Activated CD4-positive, alpha-beta T cell treated with anti-CD3 and anti-CD28 coated beads for 36 hours (primary cell): ENCODE measurements at regions not wholly inside any gene's neighbourhood (a gene's known extent, or its start where the extent isn't known, plus 50 kb on each side); places are given as distances from the start of the nearest gene placed in this dataset.

Experiments
- ATAC-seq: fragments of 200-7000 bp; cut with Tn5 transposase; one replicate; pipeline ENCODE4 v1.10.0; 2021; ENCODE audit warnings: mild to moderate bottlenecking, moderate library complexity
- CTCF ChIA-PET: fragments of 350-600 bp; sonication (Branson Sonifier 250); formaldehyde crosslinking; loops from one replicate; lab custom pipeline; 2021; ENCODE audit warnings: antibody characterized with exemption; lab: Charles Lee
- POLR2A ChIA-PET: fragments of 350-600 bp; sonication (Branson Sonifier 250); formaldehyde crosslinking; loops from one replicate; lab custom pipeline; 2021; ENCODE audit warnings: antibody characterized with exemption, inconsistent platforms; lab: Charles Lee
- DNase-seq: peaks from one replicate; pipeline ENCODE4 v3.0.0-alpha.2; 2020
- H3K27ac Mint-ChIP-seq: one replicate; pipeline ENCODE4 v1.8.0; 2021; ENCODE audit warnings: mixed read lengths
- H3K27me3 Mint-ChIP-seq: one replicate; pipeline ENCODE4 v1.8.0; 2021; ENCODE audit warnings: mixed read lengths
- H3K36me3 Mint-ChIP-seq: one replicate; pipeline ENCODE4 v1.8.0; 2021; ENCODE audit warnings: low read depth, mixed read lengths
- H3K4me1 Mint-ChIP-seq: one replicate; pipeline ENCODE4 v1.8.0; 2021; ENCODE audit warnings: mixed read lengths
- H3K4me3 Mint-ChIP-seq: one replicate; pipeline ENCODE4 v1.8.0; 2021; ENCODE audit warnings: mild to moderate bottlenecking, moderate library complexity, mixed read lengths
- H3K9me3 Mint-ChIP-seq: one replicate; pipeline ENCODE4 v1.8.0; 2021; ENCODE audit warnings: low read depth, mixed read lengths
- intact Hi-C, 2 experiments: fragments of 100-400 bp; cut with DNase I in 1 of 2; cut with micrococcal nuclease in 1 of 2; formaldehyde crosslinking; loops; one replicate each; pipeline versions ENCODE4 v1.14.2 to v1.15.1; 2022 to 2024; cut with DNase I, micrococcal nuclease

DNA sequence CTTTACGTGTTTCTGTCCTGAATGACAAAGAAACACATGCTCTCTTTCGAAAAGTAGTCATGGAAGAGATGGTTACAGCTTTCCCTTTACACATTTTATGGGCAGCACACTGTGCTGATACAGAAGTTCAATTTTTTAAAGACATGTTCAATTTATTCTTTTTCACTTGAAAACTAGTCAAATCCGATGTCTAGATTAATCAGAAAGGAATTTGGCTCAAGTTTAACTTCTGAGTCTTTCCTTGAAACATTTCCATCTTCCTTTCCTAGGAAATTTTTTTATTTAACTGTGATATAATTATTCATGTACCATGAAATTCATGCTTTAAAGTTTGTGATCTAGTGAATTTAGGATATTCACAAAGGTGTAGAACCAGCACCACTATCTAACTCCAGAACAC, 360.1 kb downstream of the TNS3 start:
- no peaks in the 10 kb centered on the region for H3K9me3 Mint-ChIP-seq
- ATAC-seq (no peak), DNase-seq (no peak)
- intact Hi-C loops: no loop called here
- no peaks in the 10 kb centered on the region for H3K36me3 Mint-ChIP-seq
- H3K27me3 Mint-ChIP-seq: peaks cover 4% of the 10 kb centered on the region
- no peak overlapping the region for H3K27ac Mint-ChIP-seq
- H3K4me3 Mint-ChIP-seq: no peak overlapping the region
- H3K4me1 Mint-ChIP-seq: no peaks in the 10 kb centered on the region
- CTCF ChIA-PET: no interaction called here
- POLR2A ChIA-PET: no interaction called here

DNA sequence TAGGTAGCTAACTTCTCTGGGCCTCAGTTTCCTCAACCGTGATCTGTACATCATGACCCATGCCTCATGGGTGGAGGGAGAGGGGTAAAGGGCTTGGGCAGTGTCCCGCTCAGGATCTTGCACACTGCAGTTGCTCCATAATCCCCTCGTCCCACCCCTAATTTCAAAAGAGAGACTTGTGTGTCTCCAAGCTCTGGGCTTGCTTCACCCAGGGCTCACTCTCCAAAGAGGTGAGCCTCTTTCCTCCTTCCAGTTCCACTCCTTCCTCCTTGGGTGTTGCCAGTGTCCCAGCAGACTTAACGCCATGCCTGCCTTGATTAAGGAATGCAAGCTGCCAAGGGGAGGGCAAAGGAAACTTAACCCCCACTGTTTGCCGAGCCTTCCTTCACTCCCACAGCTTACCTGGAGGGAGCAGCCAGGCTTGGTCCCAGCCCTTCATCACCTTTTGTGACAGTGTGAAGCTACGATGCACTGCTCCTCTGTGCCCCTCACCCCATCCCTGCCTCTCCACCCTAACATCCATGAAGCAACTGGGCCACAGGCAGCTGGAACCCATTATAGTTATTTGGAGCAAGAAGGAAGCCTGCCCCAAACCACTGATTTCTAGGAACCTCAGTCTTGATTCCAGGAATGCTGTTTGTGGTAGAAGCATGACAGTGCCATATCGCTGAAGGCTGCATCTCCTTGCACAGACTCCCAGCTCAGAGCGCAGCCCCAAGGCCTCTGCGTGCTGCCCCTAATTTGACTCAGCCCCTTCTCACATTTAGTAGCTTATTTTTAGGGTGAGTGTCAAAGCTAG, 363.3 kb downstream of the TNS3 start:
- no peaks in the 10 kb centered on the region for H3K4me1 Mint-ChIP-seq
- H3K36me3 Mint-ChIP-seq: no peaks in the 10 kb centered on the region
- CTCF ChIA-PET: no interaction called here
- POLR2A ChIA-PET: no interaction called here
- peaks cover 2% of the 10 kb centered on the region for H3K27me3 Mint-ChIP-seq
- ATAC-seq (no peak), DNase-seq (no peak)
- no peaks in the 10 kb centered on the region for H3K9me3 Mint-ChIP-seq
- intact Hi-C loops: no loop called here
- H3K4me3 Mint-ChIP-seq: no peak overlapping the region
- H3K27ac Mint-ChIP-seq: no peak overlapping the region

DNA sequence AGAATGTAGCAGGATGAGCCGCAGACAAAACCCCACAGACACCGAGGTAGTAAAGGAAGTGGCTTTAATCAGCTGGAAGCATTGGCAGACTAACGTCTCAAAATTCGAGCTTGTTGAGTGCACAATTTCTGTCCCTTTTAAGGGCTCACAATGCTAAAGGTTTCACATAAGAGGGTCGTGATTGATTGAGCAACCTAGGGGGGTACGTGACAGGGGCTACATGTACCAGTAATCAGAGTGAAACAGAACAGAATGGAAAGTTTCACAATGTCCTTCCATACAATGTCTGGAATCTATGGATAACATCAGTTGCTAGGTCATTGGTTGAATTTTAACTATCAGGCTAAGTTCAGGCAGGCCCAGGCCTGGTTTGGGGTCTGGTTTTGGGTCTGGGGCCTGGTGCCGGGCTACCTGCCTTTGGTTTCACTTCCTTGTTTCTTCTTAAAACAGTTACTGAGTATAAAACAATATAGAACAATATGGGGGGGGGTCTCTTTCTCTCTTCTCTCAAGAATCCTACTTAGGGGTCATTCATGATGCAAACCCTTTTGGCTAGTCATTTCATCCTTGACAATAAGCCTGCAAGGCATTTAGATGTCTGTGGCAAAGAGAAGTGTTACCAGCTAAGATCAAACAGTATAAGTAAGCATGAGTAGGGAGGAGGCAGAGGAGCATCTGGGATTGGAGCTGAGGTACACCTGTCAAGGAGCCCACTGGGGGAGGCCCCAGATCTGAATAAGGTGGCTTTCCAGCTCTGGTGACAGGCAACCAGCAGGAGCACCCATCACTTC, 364.1 kb downstream of the TNS3 start:
- Mint-ChIP-seq H3K36me3 (no peaks in the 10 kb centered on the region), H3K9me3 (no peaks in the 10 kb centered on the region), H3K4me3 (no peak overlapping the region), H3K27ac (no peak overlapping the region), H3K4me1 (no peaks in the 10 kb centered on the region), H3K27me3 (peaks cover 2% of the 10 kb centered on the region)
- ChIA-PET CTCF (no interaction called here), POLR2A (no interaction called here)
- no peak for DNase-seq
- ATAC-seq: no peak
- intact Hi-C loops: no loop called here

DNA sequence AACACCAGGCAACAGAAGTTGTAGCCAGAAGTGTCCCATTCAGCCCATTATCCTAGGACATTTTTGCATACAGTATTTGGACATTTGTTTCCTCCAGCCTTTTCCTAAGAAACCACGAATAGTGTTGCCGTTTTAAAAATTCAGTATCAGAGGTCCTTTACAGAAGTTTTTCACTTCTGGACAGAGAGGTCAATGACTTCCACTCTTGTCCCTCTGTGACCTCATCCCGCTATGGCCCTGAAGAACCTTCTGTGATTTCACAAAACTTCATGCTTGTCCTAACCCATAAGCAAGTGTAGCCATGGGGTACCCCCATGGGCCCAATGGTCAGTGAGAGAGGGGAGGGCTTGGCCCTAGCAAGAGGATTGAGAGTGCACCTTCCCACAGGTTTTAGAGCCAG, 364.8 kb downstream of the TNS3 start:
- no peaks in the 10 kb centered on the region for H3K4me1 Mint-ChIP-seq
- peaks cover 2% of the 10 kb centered on the region for H3K27me3 Mint-ChIP-seq
- no peak overlapping the region for H3K4me3 Mint-ChIP-seq
- DNase-seq: no peak
- no peak overlapping the region for H3K27ac Mint-ChIP-seq
- no peaks in the 10 kb centered on the region for H3K36me3 Mint-ChIP-seq
- ChIA-PET CTCF (no interaction called here), POLR2A (no interaction called here)
- intact Hi-C loops: no loop called here
- ATAC-seq: no peak
- H3K9me3 Mint-ChIP-seq: no peaks in the 10 kb centered on the region

DNA sequence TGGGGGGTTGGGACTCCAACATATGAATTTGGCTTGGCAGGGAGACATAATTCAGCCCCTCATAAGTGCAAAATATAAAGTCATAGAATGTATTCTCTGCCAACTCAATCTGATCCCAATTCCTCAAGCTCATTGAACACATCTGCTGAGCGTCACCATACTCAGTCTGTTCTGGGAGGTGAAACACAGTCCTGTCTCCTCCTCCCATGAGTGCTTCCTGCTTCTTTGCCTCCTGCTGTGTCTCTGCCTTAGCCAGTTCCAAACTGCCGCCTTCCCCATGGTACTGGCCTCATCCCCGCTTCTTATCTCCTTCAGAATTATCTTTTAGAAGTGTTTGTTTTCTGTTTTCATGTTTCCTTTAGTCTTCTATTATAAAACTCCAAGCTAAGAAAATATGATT, 365.5 kb downstream of the TNS3 start:
- no peak overlapping the region for H3K4me3 Mint-ChIP-seq
- ATAC-seq (no peak), DNase-seq (no peak)
- no peaks in the 10 kb centered on the region for H3K4me1 Mint-ChIP-seq
- peaks cover 5% of the 10 kb centered on the region for H3K27me3 Mint-ChIP-seq
- POLR2A ChIA-PET: interaction anchor here (0.6 kb wide), 1 partner anchor 330 kb away, joined by 3 read pairs; no protein-coding TSS in a partner anchor
- H3K27ac Mint-ChIP-seq: no peak overlapping the region
- intact Hi-C loops: no loop called here
- H3K9me3 Mint-ChIP-seq: no peaks in the 10 kb centered on the region
- CTCF ChIA-PET: interaction anchor here (0.6 kb wide), 1 partner anchor 30 kb away, joined by 3 read pairs; no protein-coding TSS in a partner anchor
- H3K36me3 Mint-ChIP-seq: no peaks in the 10 kb centered on the region

GRCh38 chr7:47215640-47216039, 366.3 kb downstream of the TNS3 start:
- no peak for DNase-seq
- no peak overlapping the region for H3K4me3 Mint-ChIP-seq
- intact Hi-C loops: no loop called here
- H3K36me3 Mint-ChIP-seq: no peaks in the 10 kb centered on the region
- ATAC-seq: no peak
- H3K4me1 Mint-ChIP-seq: no peaks in the 10 kb centered on the region
- ChIA-PET CTCF (no interaction called here), POLR2A (no interaction called here)
- no peaks in the 10 kb centered on the region for H3K9me3 Mint-ChIP-seq
- peaks cover 5% of the 10 kb centered on the region for H3K27me3 Mint-ChIP-seq
- H3K27ac Mint-ChIP-seq: no peak overlapping the region

DNA sequence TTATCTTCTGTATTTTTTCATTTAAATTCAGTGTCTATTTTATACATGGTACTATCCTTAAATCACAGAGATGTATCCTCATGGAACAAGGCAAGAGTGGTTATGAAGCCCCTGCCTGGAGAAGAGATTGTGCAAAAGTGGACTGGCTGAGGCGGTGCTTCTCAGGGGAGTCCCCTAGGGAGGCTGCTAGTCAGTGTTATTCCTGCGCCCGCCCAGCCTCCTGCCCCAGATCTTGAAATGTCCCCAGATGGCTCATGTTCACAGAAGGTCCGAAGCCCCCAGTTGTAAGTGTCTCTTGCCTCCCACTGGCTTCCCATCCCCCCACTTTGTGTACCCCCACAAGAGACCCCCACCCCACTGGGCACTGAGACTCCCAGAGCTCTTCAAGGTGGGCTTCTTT, 366.9 kb downstream of the TNS3 start:
- Mint-ChIP-seq H3K27ac (no peak overlapping the region), H3K27me3 (peaks cover 5% of the 10 kb centered on the region), H3K36me3 (no peaks in the 10 kb centered on the region), H3K4me3 (no peak overlapping the region), H3K4me1 (no peaks in the 10 kb centered on the region), H3K9me3 (no peaks in the 10 kb centered on the region)
- POLR2A ChIA-PET: no interaction called here
- intact Hi-C loops: no loop called here
- ATAC-seq: no peak
- CTCF ChIA-PET: no interaction called here
- DNase-seq: no peak

DNA sequence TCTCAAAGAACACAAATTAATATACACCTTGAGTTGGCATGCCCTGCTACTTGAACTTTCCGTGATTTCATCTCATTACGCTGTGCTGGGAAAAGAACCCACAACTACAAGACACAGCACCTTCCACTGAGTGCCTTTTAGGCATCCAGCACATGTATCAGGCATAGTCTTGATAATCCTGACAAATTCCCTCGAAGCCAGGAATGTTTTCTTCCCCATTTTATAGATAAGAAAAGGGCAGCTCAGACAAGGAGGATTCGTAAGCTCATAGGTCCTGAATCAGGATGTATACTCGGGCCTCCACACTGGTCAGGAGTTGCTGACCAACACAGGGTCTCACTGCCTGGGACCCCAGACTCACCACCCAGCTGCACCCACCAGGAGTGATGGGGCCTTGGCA, 368.6 kb downstream of the TNS3 start:
- H3K36me3 Mint-ChIP-seq: no peaks in the 10 kb centered on the region
- ChIA-PET CTCF (no interaction called here), POLR2A (no interaction called here)
- intact Hi-C loops: no loop called here
- peaks cover 3% of the 10 kb centered on the region for H3K27me3 Mint-ChIP-seq
- H3K4me3 Mint-ChIP-seq: no peak overlapping the region
- no peak for DNase-seq
- H3K9me3 Mint-ChIP-seq: no peaks in the 10 kb centered on the region
- no peak for ATAC-seq
- H3K4me1 Mint-ChIP-seq: no peaks in the 10 kb centered on the region
- no peak overlapping the region for H3K27ac Mint-ChIP-seq

- H3K27me3 Mint-ChIP-seq: peaks cover 3% of the 10 kb centered on the region
- CTCF ChIA-PET: no interaction called here
These were observed 370.4 kb downstream of the TNS3 start for GRCh38 chr7:47211519-47211973.

DNA sequence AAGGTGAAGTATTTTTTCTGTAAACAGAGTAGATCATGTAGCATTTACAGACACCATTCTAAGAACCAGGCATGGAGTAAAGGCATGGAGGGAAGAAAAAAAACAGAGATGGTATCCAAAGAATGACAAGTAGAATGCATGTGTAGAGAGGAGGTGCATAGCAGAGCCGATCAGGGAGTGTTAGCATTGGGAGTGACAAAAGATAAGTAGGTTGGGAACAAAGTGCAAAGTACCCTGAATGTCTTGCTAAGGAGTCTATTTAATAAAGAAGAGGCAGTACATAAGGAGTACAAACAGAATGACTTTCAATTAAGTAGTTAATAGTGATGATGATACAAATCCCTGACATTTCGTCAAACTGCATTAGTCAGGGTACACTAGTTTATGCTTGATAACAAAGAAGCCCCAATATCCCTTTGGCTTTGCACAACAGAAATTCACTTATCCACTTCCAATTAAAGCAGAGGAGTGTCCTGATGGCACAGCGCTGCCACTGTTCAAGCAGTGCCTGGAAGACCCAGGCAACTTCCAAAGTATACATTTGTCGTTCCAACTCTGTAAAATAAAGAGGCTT, 371.5 kb downstream of the TNS3 start:
- no peaks in the 10 kb centered on the region for H3K4me1 Mint-ChIP-seq
- H3K27me3 Mint-ChIP-seq: peaks cover 3% of the 10 kb centered on the region
- intact Hi-C loops: no loop called here
- H3K36me3 Mint-ChIP-seq: no peaks in the 10 kb centered on the region
- no peak overlapping the region for H3K4me3 Mint-ChIP-seq
- no peak overlapping the region for H3K27ac Mint-ChIP-seq
- ChIA-PET POLR2A (no interaction called here), CTCF (no interaction called here)
- ATAC-seq (no peak), DNase-seq (no peak)
- no peaks in the 10 kb centered on the region for H3K9me3 Mint-ChIP-seq

More at GRCh38 chr7:47211519-47211973, 370.4 kb downstream of the TNS3 start:
- H3K36me3 Mint-ChIP-seq: no peaks in the 10 kb centered on the region
- no peak overlapping the region for H3K4me3 Mint-ChIP-seq
- H3K27ac Mint-ChIP-seq: no peak overlapping the region
- intact Hi-C loops: no loop called here
- DNase-seq: no peak
- no peaks in the 10 kb centered on the region for H3K4me1 Mint-ChIP-seq
- H3K9me3 Mint-ChIP-seq: no peaks in the 10 kb centered on the region
- no peak for ATAC-seq
- POLR2A ChIA-PET: no interaction called here

GRCh38 chr7:47207956-47208355, 374.0 kb downstream of the TNS3 start:
- ATAC-seq (no peak), DNase-seq (no peak)
- ChIA-PET CTCF (no interaction called here), POLR2A (no interaction called here)
- intact Hi-C loops: no loop called here
- Mint-ChIP-seq H3K36me3 (no peaks in the 10 kb centered on the region), H3K27me3 (peaks cover 3% of the 10 kb centered on the region), H3K27ac (no peak overlapping the region), H3K9me3 (no peaks in the 10 kb centered on the region), H3K4me1 (no peaks in the 10 kb centered on the region), H3K4me3 (no peak overlapping the region)

DNA sequence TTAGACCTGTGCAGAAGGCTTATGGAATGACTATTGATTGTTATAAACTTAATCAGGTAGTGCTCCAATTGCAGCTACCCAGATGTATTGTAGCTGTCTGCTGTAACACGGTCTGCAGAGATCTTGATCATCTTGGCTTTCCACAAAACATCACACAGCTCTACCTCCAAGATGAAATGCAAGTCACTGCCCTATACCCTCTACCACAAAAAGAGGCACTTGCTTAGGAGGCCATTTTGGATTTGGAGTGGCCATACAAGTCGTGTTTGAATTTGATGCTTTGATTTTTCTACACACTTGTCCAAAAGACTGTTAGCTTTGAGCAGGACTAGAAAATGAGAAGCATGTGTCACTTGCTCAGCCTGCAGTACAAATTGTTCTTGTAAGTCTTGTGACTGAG, 377.2 kb downstream of the TNS3 start:
- no peak for ATAC-seq
- Mint-ChIP-seq H3K27ac (no peak overlapping the region), H3K27me3 (peaks cover 2% of the 10 kb centered on the region), H3K9me3 (no peaks in the 10 kb centered on the region), H3K4me1 (no peaks in the 10 kb centered on the region), H3K36me3 (no peaks in the 10 kb centered on the region), H3K4me3 (no peak overlapping the region)
- CTCF ChIA-PET: no interaction called here
- POLR2A ChIA-PET: no interaction called here
- intact Hi-C loops: no loop called here
- DNase-seq: no peak
